Prostate gland (tissue), 2 donors: ENCODE measurements at regions not wholly inside any gene's neighbourhood (a gene's known extent, or its start where the extent isn't known, plus 50 kb on each side); places are given as distances from the start of the nearest gene placed in this dataset.

Experiments
- CTCF ChIP-seq, 4 experiments: fragments of 200-600 bp in 2 of 4; fragments of 450-650 bp in 2 of 4; sonication (generic) in 2 of 4; IDR thresholded peaks; 1 replicate in 3 of 4; 2 replicates in 1 of 4; pipeline ENCODE4 v1.5.1; 2016 to 2019; ENCODE audit warnings: antibody characterized with exemption in 4 of 4, mild to moderate bottlenecking in 2 of 4, moderate library complexity in 2 of 4
- POLR2A ChIP-seq: fragments of 450-650 bp; IDR thresholded peaks from one replicate; pipeline ENCODE4 v1.6.1; 2016; ENCODE audit warnings: antibody characterized with exemption, mild to moderate bottlenecking
- POLR2AphosphoS5 ChIP-seq: sonication (generic); formaldehyde crosslinking; IDR thresholded peaks from one replicate; pipeline ENCODE4 v1.6.1; 2017; ENCODE audit warnings: antibody characterized with exemption

GRCh38 chr10:60454336-60454735, 64.7 kb upstream of the ANK3 start:
- TF ChIP-seq CTCF (IDR thresholded peaks at IDR 0.05), result no peak
- TF ChIP-seq POLR2A, result no peak
- TF ChIP-seq POLR2AphosphoS5, result no peak
